ENCODE measurements at regions not wholly inside any gene's neighbourhood (a gene's known extent, or its start where the extent isn't known, plus 50 kb on each side); places are given as distances from the start of the nearest gene placed in this dataset.
"Not testable (repeated sequence)": the region's sequence is repeated elsewhere in the genome, so short reads cannot be mapped to it uniquely, and the experiment has no call there.

GRCh38 chr12:59067083-59067482 is 146.8 kb upstream of the LRIG3 start:
- Histone ChIP-seq H3K36me3 (no peaks in the 10 kb centered on the region), H3K27ac (no peak overlapping the region), H3K4me3 (no peak overlapping the region), H3K4me1 (no peaks in the 10 kb centered on the region), H3K9ac (ENCODE audit: low read depth in 2 of 2, low read length in 2 of 2) (no peak overlapping the region), H3K9me3 (no peaks in the 10 kb centered on the region), H3K27me3 (no peaks in the 10 kb centered on the region)
- TF ChIP-seq CTCF (IDR thresholded peaks at IDR 0.05) = no peak
- DNase-seq = no peak
- intact Hi-C loops (cut with DNase I) = no loop called here

GRCh38 chr12:59066445-59066844 is 146.1 kb upstream of the LRIG3 start:
- Histone ChIP-seq H3K4me3 (no peak overlapping the region), H3K27me3 (no peaks in the 10 kb centered on the region), H3K4me1 (no peaks in the 10 kb centered on the region), H3K9ac (ENCODE audit: low read depth in 2 of 2, low read length in 2 of 2) (no peak overlapping the region), H3K36me3 (no peaks in the 10 kb centered on the region), H3K9me3 (no peaks in the 10 kb centered on the region), H3K27ac (no peak overlapping the region)
- intact Hi-C loops (cut with DNase I) = no loop called here
- no peak for TF ChIP-seq CTCF (IDR thresholded peaks at IDR 0.05)
- DNase-seq = no peak

- Histone ChIP-seq H3K36me3 (no peaks in the 10 kb centered on the region), H3K9me3 (no peaks in the 10 kb centered on the region), H3K27ac (peak overlapping the region; percentile 46), H3K4me3 (no peak overlapping the region), H3K9ac (ENCODE audit: low read depth in 2 of 2, low read length in 2 of 2) (no peak overlapping the region), H3K27me3 (no peaks in the 10 kb centered on the region), H3K4me1 (no peaks in the 10 kb centered on the region)
- intact Hi-C loops (cut with DNase I) = no loop called here
- DNase-seq = no peak
- TF ChIP-seq CTCF (IDR thresholded peaks at IDR 0.05) = no peak
Measured at GRCh38 chr12:59059088-59059935, 139.0 kb upstream of the LRIG3 start.

GRCh38 chr12:59056966-59057365 is 136.7 kb upstream of the LRIG3 start:
- H3K27me3 ChIP-seq = no peaks in the 10 kb centered on the region
- intact Hi-C loops (cut with DNase I) = no loop called here
- no peaks in the 10 kb centered on the region for H3K4me1 ChIP-seq

GRCh38 chr12:59055204-59055860 is 135.0 kb upstream of the LRIG3 start:
- Histone ChIP-seq H3K4me3 (no peak overlapping the region), H3K36me3 (no peaks in the 10 kb centered on the region), H3K9ac (ENCODE audit: low read depth in 2 of 2, low read length in 2 of 2) (no peak overlapping the region), H3K9me3 (no peaks in the 10 kb centered on the region), H3K27ac (no peak overlapping the region), H3K27me3 (no peaks in the 10 kb centered on the region), H3K4me1 (no peaks in the 10 kb centered on the region)
- intact Hi-C loops (cut with DNase I) = no loop called here
- TF ChIP-seq CTCF (IDR thresholded peaks at IDR 0.05) = no peak
- no peak for DNase-seq

More at GRCh38 chr12:59056966-59057365, 136.7 kb upstream of the LRIG3 start:
- Histone ChIP-seq H3K27ac (no peak overlapping the region), H3K9ac (ENCODE audit: low read depth in 2 of 2, low read length in 2 of 2) (no peak overlapping the region), H3K9me3 (no peaks in the 10 kb centered on the region), H3K4me3 (no peak overlapping the region), H3K36me3 (no peaks in the 10 kb centered on the region)
- no peak for TF ChIP-seq CTCF (IDR thresholded peaks at IDR 0.05)
- no peak for DNase-seq

GRCh38 chr12:59053266-59053899 is 133.1 kb upstream of the LRIG3 start:
- DNase-seq; H3K27me3 ChIP-seq; H3K4me1 ChIP-seq; H3K4me3 ChIP-seq; H3K9ac ChIP-seq (ENCODE audit: low read depth in 2 of 2, low read length in 2 of 2); H3K36me3 ChIP-seq; H3K27ac ChIP-seq; intact Hi-C loops (cut with DNase I); H3K9me3 ChIP-seq: not testable (repeated sequence)

Measured in colonic mucosa (tissue), 4 donors.